Pancreas (tissue), 10 donors: ENCODE measurements at regions not wholly inside any gene's neighbourhood (a gene's known extent, or its start where the extent isn't known, plus 50 kb on each side); places are given as distances from the start of the nearest gene placed in this dataset.
"Not testable (repeated sequence)": the region's sequence is repeated elsewhere in the genome, so short reads cannot be mapped to it uniquely, and the experiment has no call there.

ENCODE experiments used
- ATAC-seq, 4 donors: fragments of 200-7000 bp; cut with Tn5 transposase; one replicate each; pipeline versions ENCODE4 v1.8.0 to v1.9.1; 2020; ENCODE audit warnings: mild to moderate bottlenecking in 4 of 4, moderate library complexity in 4 of 4
- DNase-seq, 6 donors: peaks; one replicate each; pipeline ENCODE4 v3.0.0-alpha.2; 2020
- FAIRE-seq: peaks from 2 replicates; lab custom pipeline; 2012; peaks lifted over from hg19 to GRCh38; lab: Jason Lieb, UNC
- H3K27ac ChIP-seq, 4 donors: fragments of 200-600 bp; sonication (generic); 1 replicate in 3 of 4; 2 replicates in 1 of 4; pipeline versions ENCODE4 v1.5.0 to v1.8.0; 2020
- H3K27me3 ChIP-seq, 4 donors: fragments of 200-600 bp; one replicate each; pipeline ENCODE4 v1.8.0; 2021
- H3K36me3 ChIP-seq, 3 donors: fragments of 200-600 bp; sonication (generic) in 1 of 3; one replicate each; pipeline versions ENCODE4 v1.5.0 to v1.8.0; 2020 to 2021
- H3K4me1 ChIP-seq, 3 donors: fragments of 200-600 bp; one replicate each; pipeline ENCODE4 v1.8.0; 2021
- H3K4me3 ChIP-seq, 4 donors: fragments of 200-600 bp; sonication (generic) in 2 of 4; one replicate each; pipeline versions ENCODE4 v1.5.0 to v1.8.0; 2020 to 2021
- H3K9me3 ChIP-seq, 4 donors: fragments of 200-600 bp; one replicate each; pipeline ENCODE4 v1.8.0; 2021
- WGBS, 2 donors: extraction: QIAGEN DNeasy Blood & Tissue Kit; methylation state at CpG; one replicate each; pipeline ENCODE4 v1.1.7; 2013; 5-methylcytosine and 5-hydroxymethylcytosine counted together
- intact Hi-C, 3 donors: fragments of 100-400 bp; cut with DNase I; formaldehyde crosslinking; loops; one replicate each; pipeline versions ENCODE4 v1.11.1 to v1.14.2; 2022
- TF ChIP-seq, protein P1 (sequence below), 4 donors: fragments of 200-600 bp; sonication (generic) in 3 of 4; IDR thresholded peaks; one replicate each; pipeline versions ENCODE4 v1.5.0 to v1.8.0; 2021; ENCODE audit warnings: antibody characterized with exemption in 4 of 4
- donor health status: healthy with polysubstance abuse.
- donor health status: DM: no; HTN: no; CAD: no; lungs with moderate emphysema.
- donor health status: DM: no; HTN: no; CAD: no.
- donor health status: control.
- donor health status: control.
- donor health status: Bipolar disorder and iron deficiency.
- donor health status: DM: yes; HTN: yes; CAD: no.
- donor health status: DM: no; HTN: no; CAD: no.
- donor health status: DM: no; HTN: no; CAD: no.
- donor health status: DM: yes; HTN: yes; CAD: no.

DNA sequence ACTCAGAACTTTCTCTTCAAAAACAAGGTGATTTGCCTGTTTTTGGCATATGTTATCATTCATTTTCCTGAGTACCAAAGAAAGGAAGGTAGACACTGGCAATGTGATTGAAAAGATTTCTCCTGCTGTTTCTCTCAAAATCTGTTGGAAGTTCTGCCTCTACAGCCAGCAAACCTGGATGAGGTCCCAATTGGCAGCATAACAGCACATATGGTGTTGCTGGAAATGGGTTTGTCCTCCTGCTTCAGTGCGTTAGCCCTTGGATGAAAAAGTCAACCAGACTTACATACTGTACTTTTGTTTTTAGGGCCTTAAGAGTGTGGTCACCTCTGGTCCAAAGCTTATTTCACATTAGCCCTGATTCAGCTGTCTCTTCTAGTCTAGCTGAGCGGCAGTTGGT lies 237.6 kb upstream of the MME start:
- TF ChIP-seq, protein P1, sequence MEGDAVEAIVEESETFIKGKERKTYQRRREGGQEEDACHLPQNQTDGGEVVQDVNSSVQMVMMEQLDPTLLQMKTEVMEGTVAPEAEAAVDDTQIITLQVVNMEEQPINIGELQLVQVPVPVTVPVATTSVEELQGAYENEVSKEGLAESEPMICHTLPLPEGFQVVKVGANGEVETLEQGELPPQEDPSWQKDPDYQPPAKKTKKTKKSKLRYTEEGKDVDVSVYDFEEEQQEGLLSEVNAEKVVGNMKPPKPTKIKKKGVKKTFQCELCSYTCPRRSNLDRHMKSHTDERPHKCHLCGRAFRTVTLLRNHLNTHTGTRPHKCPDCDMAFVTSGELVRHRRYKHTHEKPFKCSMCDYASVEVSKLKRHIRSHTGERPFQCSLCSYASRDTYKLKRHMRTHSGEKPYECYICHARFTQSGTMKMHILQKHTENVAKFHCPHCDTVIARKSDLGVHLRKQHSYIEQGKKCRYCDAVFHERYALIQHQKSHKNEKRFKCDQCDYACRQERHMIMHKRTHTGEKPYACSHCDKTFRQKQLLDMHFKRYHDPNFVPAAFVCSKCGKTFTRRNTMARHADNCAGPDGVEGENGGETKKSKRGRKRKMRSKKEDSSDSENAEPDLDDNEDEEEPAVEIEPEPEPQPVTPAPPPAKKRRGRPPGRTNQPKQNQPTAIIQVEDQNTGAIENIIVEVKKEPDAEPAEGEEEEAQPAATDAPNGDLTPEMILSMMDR (IDR thresholded peaks at IDR 0.05), result no peak
- ATAC-seq (no peak), FAIRE-seq (no peak), DNase-seq (no peak)
- H3K27ac ChIP-seq, result no peak overlapping the region
- no peaks in the 10 kb centered on the region for H3K27me3 ChIP-seq
- no peaks in the 10 kb centered on the region for H3K9me3 ChIP-seq
- no peaks in the 10 kb centered on the region for H3K36me3 ChIP-seq
- WGBS, 2 donors, result 72 to 79% methylated on average over 2 of the region's 2 CpGs
- no peaks in the 10 kb centered on the region for H3K4me1 ChIP-seq
- intact Hi-C loops, result no loop called here
- H3K4me3 ChIP-seq, result no peak overlapping the region

- H3K9me3 ChIP-seq, result no peaks in the 10 kb centered on the region
- H3K36me3 ChIP-seq, result no peaks in the 10 kb centered on the region
- no peak overlapping the region for H3K27ac ChIP-seq
- intact Hi-C loops, result no loop called here
- H3K27me3 ChIP-seq, result no peaks in the 10 kb centered on the region
- no peak overlapping the region for H3K4me3 ChIP-seq
- no peak for ATAC-seq
- no peak for DNase-seq
- TF ChIP-seq, protein P1 (IDR thresholded peaks at IDR 0.05), result no peak
- no peak for FAIRE-seq
- 45 to 48% methylated on average over 3 of the region's 3 CpGs for WGBS, 2 donors
- H3K4me1 ChIP-seq, result no peaks in the 10 kb centered on the region
These were observed 244.5 kb upstream of the MME start for GRCh38 chr3:154835639-154836038.

GRCh38 chr3:154834831-154835230 lies 245.3 kb upstream of the MME start:
- H3K27ac ChIP-seq, H3K9me3 ChIP-seq, H3K36me3 ChIP-seq, ATAC-seq, H3K4me1 ChIP-seq, FAIRE-seq, DNase-seq, intact Hi-C loops, H3K27me3 ChIP-seq, H3K4me3 ChIP-seq: not testable (repeated sequence)
- 58% methylated on average over 12 of the region's 12 CpGs for WGBS, 2 donors

- WGBS, 2 donors, result 43 to 59% methylated on average over 2 of the region's 2 CpGs
- H3K27me3 ChIP-seq, result no peaks in the 10 kb centered on the region
- no peak overlapping the region for H3K27ac ChIP-seq
- TF ChIP-seq, protein P1 (IDR thresholded peaks at IDR 0.05), result no peak
- no peak overlapping the region for H3K4me3 ChIP-seq
- intact Hi-C loops, result no loop called here
- no peaks in the 10 kb centered on the region for H3K36me3 ChIP-seq
- no peak for ATAC-seq
- no peak for FAIRE-seq
- no peaks in the 10 kb centered on the region for H3K9me3 ChIP-seq
- DNase-seq, result no peak
- H3K4me1 ChIP-seq, result no peaks in the 10 kb centered on the region
These were observed 250.2 kb upstream of the MME start for GRCh38 chr3:154829929-154830328.

DNA sequence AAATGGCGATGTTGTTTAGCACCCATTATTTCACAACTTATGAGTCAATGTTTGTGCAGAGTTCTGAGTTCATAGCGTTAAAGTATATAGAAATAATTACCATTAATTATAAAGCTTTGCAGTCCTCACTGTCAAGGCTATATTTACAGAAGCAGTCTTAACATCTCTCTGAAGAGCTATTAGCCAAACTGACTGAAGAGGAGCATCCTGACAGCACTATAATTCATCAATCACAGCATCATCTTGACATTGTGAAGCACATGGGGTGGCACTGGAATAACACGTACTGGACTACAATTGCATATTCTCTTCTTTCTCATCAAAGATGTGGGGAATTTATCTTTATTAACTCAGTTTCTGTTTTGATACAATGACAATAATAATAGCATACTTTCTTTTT lies 260.6 kb upstream of the MME start:
- H3K4me1 ChIP-seq, result no peaks in the 10 kb centered on the region
- TF ChIP-seq, protein P1 (IDR thresholded peaks at IDR 0.05), result no peak
- no peak for FAIRE-seq
- no peak overlapping the region for H3K27ac ChIP-seq
- H3K4me3 ChIP-seq, result no peak overlapping the region
- 61 to 78% methylated on average over 3 of the region's 3 CpGs for WGBS, 2 donors
- no peaks in the 10 kb centered on the region for H3K27me3 ChIP-seq
- no peaks in the 10 kb centered on the region for H3K36me3 ChIP-seq
- H3K9me3 ChIP-seq, result no peaks in the 10 kb centered on the region
- DNase-seq, result no peak
- intact Hi-C loops, result no loop called here
- ATAC-seq, result no peak
